ENCODE measurements at regions not wholly inside any gene's neighbourhood (a gene's known extent, or its start where the extent isn't known, plus 50 kb on each side); places are given as distances from the start of the nearest gene placed in this dataset.

- Histone ChIP-seq H4K5ac (ENCODE audit: insufficient read length, low read depth, low read length) (no peak overlapping the region), H3K79me1 (ENCODE audit: low read depth, low read length) (no peaks in the 10 kb centered on the region), H2AK5ac (ENCODE audit: low read depth, low read length) (no peak overlapping the region), H3K4me1 (replicated peaks in 1 of 4; ENCODE audit: control insufficient read depth in 3 of 4, insufficient read depth in 4 of 4, low read length in 3 of 4) (no peaks in the 10 kb centered on the region), H4K8ac (ENCODE audit: extremely low read depth, insufficient read depth, low read length) (no peak overlapping the region), H3K4me3 (ENCODE audit: extremely low read depth in 1 of 4, insufficient read depth in 2 of 4, low read depth in 3 of 4, low read length in 4 of 4) (no peak overlapping the region), H3K4me2 (ENCODE audit: insufficient read depth in 1 of 2, low read depth in 2 of 2, low read length in 2 of 2) (no peak overlapping the region), H3K9me3 (ENCODE audit: insufficient read depth in 2 of 2, low read depth in 1 of 2, low read length in 1 of 2) (no peaks in the 10 kb centered on the region), H3K27ac (ENCODE audit: low read depth, low read length) (no peak overlapping the region), H3K27me3 (replicated peaks in 1 of 4; ENCODE audit: control insufficient read depth in 3 of 4, extremely low read depth in 1 of 4, insufficient read depth in 3 of 4, low read length in 3 of 4) (no peaks in the 10 kb centered on the region), H2BK12ac (ENCODE audit: low read depth, low read length) (no peak overlapping the region), H2BK5ac (ENCODE audit: low read depth, low read length) (no peak overlapping the region), H3K14ac (ENCODE audit: insufficient read length) (no peak overlapping the region), H2BK20ac (ENCODE audit: low read length) (no peak overlapping the region), H3K9ac (replicated peaks in 1 of 4; ENCODE audit: extremely low read depth in 1 of 4, low read depth in 3 of 4, low read length in 3 of 4) (no peak overlapping the region), H3K79me2 (ENCODE audit: control insufficient read depth in 1 of 2, insufficient read depth in 2 of 2, low read length in 2 of 2) (no peaks in the 10 kb centered on the region), H3K23me2 (ENCODE audit: low read depth, low read length) (no peaks in the 10 kb centered on the region), H2AFZ (ENCODE audit: low read length) (peak overlapping the region; percentile 14; the same call in 1 of the 2 replicates), H4K20me1 (replicated peaks in 1 of 2; ENCODE audit: control insufficient read depth in 1 of 2, insufficient read depth in 2 of 2, low read length in 2 of 2) (no peaks in the 10 kb centered on the region), H3K23ac (ENCODE audit: insufficient read length) (no peak overlapping the region), H3K18ac (ENCODE audit: extremely low read depth, low read length) (no peak overlapping the region), H3K36me3 (ENCODE audit: control insufficient read depth in 2 of 4, insufficient read depth in 4 of 4, low read length in 3 of 4) (no peaks in the 10 kb centered on the region), H2BK120ac (replicated peaks; ENCODE audit: low read depth, low read length) (no peak overlapping the region), H4K91ac (replicated peaks; ENCODE audit: insufficient read length, low read length) (no peak overlapping the region), H3K56ac (replicated peaks; ENCODE audit: insufficient read length, low read depth, low read length) (no peak overlapping the region), H2BK15ac (ENCODE audit: low read length) (no peak overlapping the region), H3K4ac (replicated peaks; ENCODE audit: insufficient read length, low read depth, low read length) (no peak overlapping the region)
- CTCF ChIA-PET (ENCODE audit: partially characterized antibody) = interaction anchor here (0.6 to 1.9 kb wide), 26 partner anchors 8 to 751 kb away, joined by 3 to 13 read pairs (median 4); no protein-coding TSS in a partner anchor
- DNase-seq (ENCODE audit: low read depth in 1 of 2, low spot score in 2 of 2) (no peak), FAIRE-seq (no peak)
- POLR2A ChIA-PET (ENCODE audit: partially characterized antibody) = interaction anchor here (1.2 kb wide), 1 partner anchor 8 kb away, joined by 3 read pairs; no protein-coding TSS in a partner anchor
- TF ChIP-seq SAP30 (IDR thresholded peaks at IDR 0.05; ENCODE audit: insufficient read depth, insufficient replicate concordance, low read length) (no peak), EZH2 (IDR thresholded peaks at IDR 0.05; ENCODE audit: low read depth, low read length, severe bottlenecking) (no peak), RNF2 (IDR thresholded peaks at IDR 0.05; ENCODE audit: borderline replicate concordance, low read depth, low read length, missing control alignments, poor library complexity, severe bottlenecking) (no peak), POU5F1 (IDR thresholded peaks at IDR 0.05; ENCODE audit: low read depth, low read length) (no peak), SP4 (IDR thresholded peaks at IDR 0.05; ENCODE audit: low read length) (no peak), CTBP2 (IDR thresholded peaks at IDR 0.05; ENCODE audit: borderline replicate concordance, insufficient read depth, insufficient read length, low read length) (no peak), ATF3 (IDR thresholded peaks at IDR 0.05; ENCODE audit: insufficient read depth, low read depth, low read length) (no peak)
- WGBS, 2 experiments (ENCODE audit: extremely low coverage in 1 of 2, insufficient coverage in 1 of 2, insufficient read length in 1 of 2, insufficient replicate concordance in 2 of 2, low coverage in 1 of 2, low lambda C conversion rate in 2 of 2, missing lambda C conversion rate in 1 of 2) = 86% methylated on average over 8 of the region's 8 CpGs; no CpG with 5 or more reads in 1 of the 2 experiments
Measured at GRCh38 chr3:117192888-117193287, 483.3 kb downstream of the TUSC7 start.
